ENCODE measurements at regions not wholly inside any gene's neighbourhood (a gene's known extent, or its start where the extent isn't known, plus 50 kb on each side); places are given as distances from the start of the nearest gene placed in this dataset.

- peaks cover 0 to 5% (median 2%) of the 10 kb centered on the region in 3 donors for H3K27me3 Mint-ChIP-seq (ENCODE audit: low read depth in 3 of 3)
- no CpG with 5 or more reads among the region's 3 CpGs for WGBS (ENCODE audit: insufficient coverage)
- no peak overlapping the region for H3K4me2 ChIP-seq (replicated peaks; ENCODE audit: extremely low read depth, low read length, poor library complexity, severe bottlenecking)
- H3K4me3 ChIP-seq (replicated peaks in 1 of 3; ENCODE audit: low read depth in 2 of 3, low read length in 3 of 3): no peak overlapping the region
- no peaks in the 10 kb centered on the region for H3K27me3 ChIP-seq (ENCODE audit: control insufficient read depth in 2 of 2, insufficient read depth in 2 of 2, low read length in 2 of 2)
- H3K4me1 Mint-ChIP-seq: peaks cover 29% of the 10 kb centered on the region
- peaks cover 0 to 2% (median 0%) of the 10 kb centered on the region in 7 donors for H3K9me3 Mint-ChIP-seq
- no peaks in the 10 kb centered on the region for H4K20me1 ChIP-seq (ENCODE audit: insufficient read depth, low read length)
- no peaks in the 10 kb centered on the region for H3K9me3 ChIP-seq (replicated peaks in 1 of 2; ENCODE audit: control insufficient read depth in 1 of 2, insufficient read depth in 1 of 2, low read length in 2 of 2)
- H3K27ac Mint-ChIP-seq: peak overlapping the region in 4 of 7 donors; percentile 5 to 42 (median 26)
- no peaks in the 10 kb centered on the region for H3K36me3 ChIP-seq (replicated peaks in 1 of 2; ENCODE audit: control insufficient read depth in 1 of 2, insufficient read depth in 2 of 2, low read length in 2 of 2)
- TF ChIP-seq CTCF (IDR thresholded peaks at IDR 0.05): no peak
- H3K4me1 ChIP-seq (ENCODE audit: control insufficient read depth in 1 of 2, insufficient read depth in 2 of 2, low read length in 2 of 2): peaks cover 24 to 29% of the 10 kb centered on the region in 2 donors
- H3K36me3 Mint-ChIP-seq: no peaks in the 10 kb centered on the region
- no peak overlapping the region for H2AFZ ChIP-seq (ENCODE audit: insufficient read depth, low read depth, low read length, poor library complexity, severe bottlenecking)
- H3K79me2 ChIP-seq (ENCODE audit: insufficient read depth, low read length): no peaks in the 10 kb centered on the region
- no peak overlapping the region for H3K4me3 Mint-ChIP-seq
- DNase-seq: no peak
- no peak overlapping the region for H3K9ac ChIP-seq (ENCODE audit: insufficient read depth, low read length, poor library complexity, severe bottlenecking)
- H3K27ac ChIP-seq (ENCODE audit: low read depth in 1 of 2, low read length in 2 of 2): no peak overlapping the region
- intact Hi-C loops (cut with micrococcal nuclease): loop anchor here in 1 of 2 donors (5.0 kb wide), 2 partner anchors 47 to 87 kb away; partner anchors contain the start of gene TANK
Measured at GRCh38 chr2:161075701-161076100, 84.5 kb upstream of the TANK start.

GRCh38 chr2:161076936-161077335, 83.3 kb upstream of the TANK start:
- Histone ChIP-seq H2AFZ (ENCODE audit: insufficient read depth, low read depth, low read length, poor library complexity, severe bottlenecking) (no peak overlapping the region), H3K79me2 (ENCODE audit: insufficient read depth, low read length) (no peaks in the 10 kb centered on the region), H3K9ac (ENCODE audit: insufficient read depth, low read length, poor library complexity, severe bottlenecking) (peak overlapping the region; percentile 10), H3K36me3 (replicated peaks in 1 of 2; ENCODE audit: control insufficient read depth in 1 of 2, insufficient read depth in 2 of 2, low read length in 2 of 2) (no peaks in the 10 kb centered on the region), H3K4me2 (replicated peaks; ENCODE audit: extremely low read depth, low read length, poor library complexity, severe bottlenecking) (peak overlapping the region; percentile 63), H3K9me3 (replicated peaks in 1 of 2; ENCODE audit: control insufficient read depth in 1 of 2, insufficient read depth in 1 of 2, low read length in 2 of 2) (no peaks in the 10 kb centered on the region), H3K4me1 (ENCODE audit: control insufficient read depth in 1 of 2, insufficient read depth in 2 of 2, low read length in 2 of 2) (peaks cover 24 to 29% of the 10 kb centered on the region in 2 donors), H3K27ac (ENCODE audit: low read depth in 1 of 2, low read length in 2 of 2) (peak overlapping the region; percentile 69 to 91), H4K20me1 (ENCODE audit: insufficient read depth, low read length) (no peaks in the 10 kb centered on the region), H3K4me3 (replicated peaks in 1 of 3; ENCODE audit: low read depth in 2 of 3, low read length in 3 of 3) (peak overlapping the region in 1 of 3 experiments; percentile 37), H3K27me3 (ENCODE audit: control insufficient read depth in 2 of 2, insufficient read depth in 2 of 2, low read length in 2 of 2) (no peaks in the 10 kb centered on the region)
- Mint-ChIP-seq H3K4me1 (peaks cover 29% of the 10 kb centered on the region), H3K36me3 (no peaks in the 10 kb centered on the region), H3K27ac (peak overlapping the region; percentile 97 to 100 (median 100)), H3K4me3 (peak overlapping the region; percentile 17 to 76), H3K27me3 (ENCODE audit: low read depth in 3 of 3) (peaks cover 0 to 4% (median 2%) of the 10 kb centered on the region in 3 donors), H3K9me3 (peaks cover 0 to 2% (median 0%) of the 10 kb centered on the region in 7 donors)
- no peak for DNase-seq
- 94% methylated on average over 6 of the region's 9 CpGs for WGBS (ENCODE audit: insufficient coverage)
- intact Hi-C loops (cut with micrococcal nuclease): loop anchor here in 1 of 2 donors (5.0 kb wide), 2 partner anchors 45 to 85 kb away; partner anchors contain the start of gene TANK
- TF ChIP-seq CTCF (IDR thresholded peaks at IDR 0.05): no peak

Data from CD14-positive monocyte (primary cell).